PC-9 (cell line): ENCODE measurements at regions not wholly inside any gene's neighbourhood (a gene's known extent, or its start where the extent isn't known, plus 50 kb on each side); places are given as distances from the start of the nearest gene placed in this dataset.

Experiments
- BruUV-seq: library from RNA; stranded (reverse); fragments of 400-500 nt; replicated peaks from 2 replicates; lab custom pipeline; 2021; lab: Mats Ljungman, UMichigan
- CTCF ChIA-PET: fragments of 300-600 bp; sonication (Branson Sonifier 250); formaldehyde crosslinking; loops from one replicate; lab custom pipeline; 2022; ENCODE audit warnings: antibody characterized with exemption; lab: Charles Lee
- POLR2A ChIA-PET: fragments of 300-600 bp; sonication (Branson Sonifier 250); formaldehyde crosslinking; loops from one replicate; lab custom pipeline; 2022; ENCODE audit warnings: antibody characterized with exemption; ENCODE audit not compliant: unreplicated experiment; lab: Charles Lee
- DNase-seq, 2 experiments: peaks; one replicate each; pipeline versions ENCODE4 v3.0.0 to v3.0.0-alpha.2; 2015 to 2022; ENCODE audit warnings: mixed read lengths in 1 of 2
- H2AFZ ChIP-seq: fragments of 200-600 bp; sonication (generic); 2 replicates; pipeline ENCODE4 v1.8.1; 2017; ENCODE audit warnings: antibody characterized with exemption
- H3F3A ChIP-seq: fragments of 200-600 bp; sonication (generic); 2 replicates; pipeline ENCODE4 v1.8.1; 2017; ENCODE audit warnings: antibody characterized with exemption, mild to moderate bottlenecking, low read depth; ENCODE audit not compliant: insufficient read depth
- H3K27ac ChIP-seq: fragments of 200-600 bp; sonication (generic); 2 replicates; pipeline ENCODE4 v1.6.1; 2016; ENCODE audit warnings: mixed run types
- H3K27me3 ChIP-seq: fragments of 200-600 bp; sonication (generic); 2 replicates; pipeline ENCODE4 v1.6.1; 2016; ENCODE audit warnings: low read depth, mixed run types; ENCODE audit not compliant: insufficient read depth
- H3K36me3 ChIP-seq: fragments of 200-600 bp; sonication (generic); 2 replicates; pipeline ENCODE4 v1.6.1; 2016; ENCODE audit warnings: low read depth, mixed run types
- H3K4me1 ChIP-seq: fragments of 200-600 bp; sonication (generic); replicated peaks from 2 replicates; pipeline ENCODE4 v1.6.1; 2016; ENCODE audit warnings: mixed run types; ENCODE audit not compliant: insufficient read depth
- H3K4me2 ChIP-seq: fragments of 200-600 bp; sonication (generic); 2 replicates; pipeline ENCODE4 v1.6.1; 2017; ENCODE audit warnings: mixed run types
- H3K4me3 ChIP-seq: fragments of 200-600 bp; sonication (generic); 2 replicates; pipeline ENCODE4 v1.6.1; 2016; ENCODE audit warnings: mixed run types
- H3K79me2 ChIP-seq: fragments of 200-600 bp; sonication (generic); 2 replicates; pipeline ENCODE4 v1.6.1; 2017; ENCODE audit warnings: low read depth, mixed run types
- H3K9me2 ChIP-seq: fragments of 200-600 bp; sonication (generic); 2 replicates; pipeline ENCODE4 v1.8.1; 2017; ENCODE audit warnings: mild to moderate bottlenecking; ENCODE audit not compliant: insufficient read depth
- H3K9me3 ChIP-seq: fragments of 200-600 bp; sonication (generic); 2 replicates; pipeline ENCODE4 v1.8.1; 2016; ENCODE audit warnings: low read depth; ENCODE audit not compliant: insufficient read depth
- H4K20me1 ChIP-seq: fragments of 200-600 bp; sonication (generic); 2 replicates; pipeline ENCODE4 v1.8.1; 2017; ENCODE audit not compliant: insufficient read depth
- CTCF ChIP-seq: fragments of 200-600 bp; sonication (generic); conservative IDR thresholded peaks from 2 replicates; pipeline ENCODE4 v1.6.1; 2017; ENCODE audit warnings: mixed run types, antibody characterized with exemption, mild to moderate bottlenecking, moderate library complexity
- EZH2 ChIP-seq: fragments of 200-600 bp; sonication (generic); IDR thresholded peaks from 2 replicates; pipeline ENCODE4 v1.8.0; 2017; ENCODE audit warnings: antibody characterized with exemption, low read depth
- intact Hi-C: fragments of 100-400 bp; cut with micrococcal nuclease; formaldehyde crosslinking; loops from one replicate; pipeline ENCODE4 v1.10.0; 2022; ENCODE audit not compliant: unreplicated experiment

- no peak overlapping the region for H3K4me3 ChIP-seq
- TF ChIP-seq CTCF, result no peak
- no peak for TF ChIP-seq EZH2
- CTCF ChIA-PET, result no interaction called here
Observed at GRCh38 chr7:45293295-45293942, 135.8 kb downstream of the RAMP3 start.

GRCh38 chr7:45294559-45294958 is 137.0 kb downstream of the RAMP3 start:
- no peaks in the 10 kb centered on the region for H3K9me3 ChIP-seq
- CTCF ChIA-PET, result no interaction called here

More at GRCh38 chr7:45293295-45293942, 135.8 kb downstream of the RAMP3 start:
- POLR2A ChIA-PET, result no interaction called here
- Histone ChIP-seq H3K9me2 (no peaks in the 10 kb centered on the region; the same call in 1 of the 2 replicates), H3K27ac (no peak overlapping the region), H3K9me3 (0 out of 2 replicates have a peak, but pooled peaks cover 3% of the 10 kb centered on the region), H2AFZ (no peak overlapping the region), H3K27me3 (peaks cover 72% of the 10 kb centered on the region), H3K4me1 (no peaks in the 10 kb centered on the region), H3K4me2 (no peak overlapping the region), H3K36me3 (no peaks in the 10 kb centered on the region), H3K79me2 (no peaks in the 10 kb centered on the region), H3F3A (no peaks in the 10 kb centered on the region), H4K20me1 (no peaks in the 10 kb centered on the region)
- DNase-seq, result no peak
- no TSS peak for BruUV-seq
- intact Hi-C loops, result no loop called here

GRCh38 chr7:45295222-45295621 is 137.6 kb downstream of the RAMP3 start:
- CTCF ChIA-PET, result no interaction called here
- intact Hi-C loops, result no loop called here

More at GRCh38 chr7:45294559-45294958, 137.0 kb downstream of the RAMP3 start:
- Histone ChIP-seq H3K27ac (no peak overlapping the region), H3K4me1 (no peaks in the 10 kb centered on the region), H3K36me3 (no peaks in the 10 kb centered on the region), H3K4me3 (no peak overlapping the region), H3K4me2 (no peak overlapping the region), H3K79me2 (no peaks in the 10 kb centered on the region), H4K20me1 (no peaks in the 10 kb centered on the region), H2AFZ (no peak overlapping the region), H3F3A (no peaks in the 10 kb centered on the region), H3K27me3 (peaks cover 78% of the 10 kb centered on the region), H3K9me2 (no peaks in the 10 kb centered on the region; the same call in 1 of the 2 replicates)
- no peak for DNase-seq
- TF ChIP-seq EZH2, result no peak
- no peak for TF ChIP-seq CTCF
- POLR2A ChIA-PET, result no interaction called here
- no TSS peak for BruUV-seq
- intact Hi-C loops, result no loop called here

More at GRCh38 chr7:45295222-45295621, 137.6 kb downstream of the RAMP3 start:
- BruUV-seq, result no TSS peak
- Histone ChIP-seq H3K27ac (no peak overlapping the region), H3K27me3 (peaks cover 85% of the 10 kb centered on the region), H2AFZ (no peak overlapping the region), H3K4me3 (no peak overlapping the region), H3K4me1 (no peaks in the 10 kb centered on the region), H3K9me2 (no peaks in the 10 kb centered on the region; the same call in 1 of the 2 replicates), H4K20me1 (no peaks in the 10 kb centered on the region), H3K79me2 (no peaks in the 10 kb centered on the region), H3K9me3 (no peaks in the 10 kb centered on the region), H3F3A (no peaks in the 10 kb centered on the region), H3K36me3 (no peaks in the 10 kb centered on the region), H3K4me2 (no peak overlapping the region)
- TF ChIP-seq CTCF (no peak), EZH2 (no peak)
- DNase-seq, result no peak
- POLR2A ChIA-PET, result no interaction called here
